HG02938 (cell line): ENCODE measurements at regions not wholly inside any gene's neighbourhood (a gene's known extent, or its start where the extent isn't known, plus 50 kb on each side); places are given as distances from the start of the nearest gene placed in this dataset.
"Not testable (repeated sequence)": the region's sequence is repeated elsewhere in the genome, so short reads cannot be mapped to it uniquely, and the experiment has no call there.

Experiments
- ATAC-seq: cut with Tn5 transposase; IDR thresholded peaks from one replicate; pipeline ENCODE4 v1.9.1; 2021; ENCODE audit warnings: mild to moderate bottlenecking, moderate library complexity; ENCODE audit not compliant: unreplicated experiment

DNA sequence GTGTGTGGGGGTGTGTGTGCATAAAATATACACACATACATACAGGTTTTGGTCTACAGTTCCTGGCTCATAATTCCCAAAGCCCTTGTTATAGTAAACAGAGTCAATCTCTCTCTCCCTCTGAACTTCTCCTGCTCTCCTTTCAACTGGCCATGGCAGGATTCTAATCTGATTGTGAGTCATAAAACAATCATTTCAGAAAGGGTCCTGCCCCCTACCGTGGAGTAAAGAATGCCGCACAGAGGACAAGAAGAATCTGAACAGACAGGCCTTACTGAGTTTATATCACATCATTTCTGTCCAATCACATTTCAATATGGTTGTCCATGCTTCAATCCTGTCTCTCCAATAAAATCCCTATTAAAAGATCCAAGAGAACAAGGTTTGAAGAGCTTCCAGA is 416.9 kb downstream of the FRK start:
- ATAC-seq, result no peak

GRCh38 chr6:115634887-115635286 is 425.8 kb downstream of the FRK start:
- no peak for ATAC-seq

DNA sequence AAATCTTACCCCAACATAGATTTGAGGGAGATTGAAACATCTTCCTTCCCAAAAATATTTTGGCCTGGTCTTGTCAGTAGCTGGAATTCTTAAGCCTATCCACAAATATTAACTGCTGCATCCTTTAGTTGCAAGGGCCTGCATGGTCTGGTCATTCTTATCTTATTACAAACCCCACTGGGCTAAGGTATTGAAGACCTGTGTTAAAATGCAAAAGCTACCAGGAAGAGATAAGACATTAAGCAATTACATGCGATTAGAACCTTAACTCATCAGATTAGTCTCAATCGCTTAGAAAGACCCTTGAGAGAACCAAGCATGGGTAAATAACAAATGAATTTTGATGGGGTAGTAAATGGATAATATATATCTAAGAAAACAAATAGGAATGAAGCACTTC is 426.6 kb downstream of the FRK start:
- no peak for ATAC-seq

- ATAC-seq, result no peak
Observed at GRCh38 chr6:115631028-115631427, 429.7 kb downstream of the FRK start.

- no peak for ATAC-seq
Observed at GRCh38 chr6:115630424-115631024, 430.2 kb downstream of the FRK start.

DNA sequence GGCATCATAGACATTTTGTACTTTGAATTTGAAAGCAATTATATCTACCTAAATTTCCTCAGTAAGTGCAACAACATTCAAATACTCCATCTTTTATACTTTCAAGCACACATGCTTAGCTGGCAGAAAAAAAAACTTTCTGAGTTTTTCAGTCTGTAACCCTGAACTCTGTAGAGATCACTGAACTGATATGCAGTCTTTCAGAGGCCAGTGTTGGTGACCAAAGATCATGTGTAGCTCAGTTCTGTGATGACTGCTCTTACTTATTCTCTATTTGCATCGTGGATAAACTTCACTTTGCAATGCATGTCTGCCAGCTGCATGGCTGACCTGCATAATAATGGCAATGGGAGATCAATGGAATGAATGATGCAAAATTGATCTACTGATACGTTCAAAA is 431.3 kb downstream of the FRK start:
- ATAC-seq, result no peak

DNA sequence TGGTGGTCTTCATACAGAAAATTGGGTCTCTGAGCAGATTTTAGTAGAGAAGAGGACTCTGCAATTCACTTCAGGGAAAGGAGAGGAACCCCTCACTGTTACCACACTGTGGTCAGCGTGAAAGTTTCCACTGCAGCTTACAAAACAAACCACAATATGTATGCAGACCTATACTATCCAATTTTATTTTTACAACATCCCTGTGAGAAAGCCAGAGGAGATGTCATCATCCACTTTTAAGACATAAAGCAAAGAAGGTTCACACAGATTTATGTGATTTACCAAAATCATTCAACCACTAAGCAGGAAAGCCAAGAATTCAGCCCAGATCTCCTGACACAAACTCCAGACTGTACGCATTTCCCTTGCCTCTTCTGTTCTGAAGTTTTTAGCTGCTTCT is 442.4 kb downstream of the FRK start:
- ATAC-seq, result no peak

DNA sequence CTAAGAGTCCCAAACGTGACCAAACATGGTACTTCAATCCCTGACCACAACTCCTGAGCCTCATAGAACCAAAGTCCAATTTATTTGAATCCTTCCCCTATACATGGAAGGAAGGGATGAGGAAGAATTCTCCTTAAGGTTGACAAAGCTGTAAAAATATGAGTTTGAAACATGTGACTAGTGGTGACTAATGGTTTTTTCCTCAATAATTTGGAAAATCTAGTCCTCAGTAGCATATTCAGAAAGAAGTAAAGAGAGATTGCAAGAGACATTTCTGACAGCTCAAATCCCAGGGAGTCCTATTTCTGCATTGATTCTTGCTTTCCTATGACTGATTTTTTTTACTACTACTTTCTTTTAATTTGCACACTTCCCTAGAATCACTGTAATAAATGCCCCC is 443.7 kb downstream of the FRK start:
- no peak for ATAC-seq

- ATAC-seq, result no peak
Observed at GRCh38 chr6:115613488-115613887, 447.2 kb downstream of the FRK start.

GRCh38 chr6:115612796-115613479 is 447.8 kb downstream of the FRK start:
- ATAC-seq, result no peak

GRCh38 chr6:115612216-115612615 is 448.5 kb downstream of the FRK start:
- ATAC-seq, result no peak

DNA sequence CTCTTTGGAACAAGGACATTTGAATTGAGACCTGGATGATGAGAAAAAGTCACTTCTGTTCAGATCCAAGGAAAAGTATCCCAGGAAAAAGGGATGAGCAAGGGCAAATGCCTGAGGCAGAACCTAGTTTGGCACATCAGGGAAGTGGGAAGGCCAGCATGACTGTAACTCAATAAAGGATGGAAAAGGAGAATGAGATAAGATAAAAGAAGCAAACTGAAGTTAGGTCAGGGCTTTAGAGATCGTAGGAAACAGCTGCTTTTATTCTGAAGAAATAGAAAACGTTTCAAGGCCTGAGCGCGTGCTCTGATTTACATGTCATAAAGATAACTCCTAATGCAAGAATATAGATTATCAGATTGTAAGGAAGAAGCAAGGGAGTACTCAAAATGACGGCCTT is 450.0 kb downstream of the FRK start:
- no peak for ATAC-seq

DNA sequence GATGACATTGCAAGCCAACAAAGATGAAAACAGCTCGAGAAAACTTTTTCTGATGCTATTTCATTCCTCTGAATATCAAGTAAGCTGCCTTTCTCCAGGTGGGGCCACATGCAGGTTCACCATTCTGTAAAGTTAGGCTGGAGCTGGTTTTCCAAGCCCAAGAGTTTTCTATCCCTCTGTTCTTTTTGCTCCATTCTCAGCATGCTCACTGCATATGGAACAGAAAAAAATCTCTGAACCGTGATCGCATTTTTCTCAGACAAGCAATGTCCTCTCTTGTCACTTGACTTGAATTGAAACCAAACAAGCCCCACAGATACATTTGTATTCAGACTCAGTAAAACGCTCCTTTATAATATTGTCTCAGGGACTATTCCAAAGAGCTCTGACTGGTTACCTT is 451.6 kb downstream of the FRK start:
- no peak for ATAC-seq

- no peak for ATAC-seq
Observed at GRCh38 chr6:115602466-115602865, 458.2 kb downstream of the FRK start.

DNA sequence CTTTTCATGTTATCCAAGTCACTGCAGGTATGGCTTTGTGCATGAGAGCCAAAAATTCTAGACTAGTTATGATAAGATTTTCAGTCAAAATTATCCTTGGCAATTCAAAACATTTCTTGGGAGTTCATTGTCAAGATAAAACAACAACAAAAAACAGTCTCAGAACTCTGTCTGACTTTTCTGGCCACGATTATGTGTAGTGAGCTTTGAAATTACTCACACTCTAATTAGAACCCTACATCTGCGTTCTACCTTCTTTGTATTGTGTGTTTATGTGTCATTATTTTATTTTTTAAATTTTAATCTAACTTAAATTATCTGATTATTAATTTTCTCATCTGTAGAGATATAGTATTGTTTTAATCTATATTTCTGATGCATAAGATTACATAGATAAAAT is 459.2 kb downstream of the FRK start:
- ATAC-seq, result no peak

GRCh38 chr6:115601064-115601463 is 459.6 kb downstream of the FRK start:
- ATAC-seq, result no peak

- ATAC-seq, result no peak
Observed at GRCh38 chr6:115594891-115595290, 465.8 kb downstream of the FRK start.

GRCh38 chr6:115592025-115592424 is 468.7 kb downstream of the FRK start:
- ATAC-seq, result no peak

DNA sequence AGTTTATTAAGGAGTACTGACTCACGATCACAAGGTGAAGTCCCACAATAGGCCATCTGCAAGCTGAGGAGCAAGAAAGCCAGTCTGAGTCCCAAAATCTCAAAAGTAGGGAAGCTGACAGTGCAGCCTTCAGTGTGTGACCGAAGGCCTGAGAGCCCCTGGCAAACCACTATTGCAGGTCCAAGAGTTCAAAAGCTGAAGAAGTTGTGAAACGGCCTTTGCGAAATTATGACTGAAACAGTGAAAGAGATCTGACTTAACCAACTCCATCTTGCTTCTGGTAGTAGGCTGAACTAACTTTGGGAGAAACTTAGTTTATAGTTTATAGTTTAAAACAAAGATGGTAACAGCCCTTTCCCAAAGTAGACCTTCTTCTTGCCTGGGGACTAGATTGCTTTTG is 471.6 kb downstream of the FRK start:
- ATAC-seq, result not testable (repeated sequence)

DNA sequence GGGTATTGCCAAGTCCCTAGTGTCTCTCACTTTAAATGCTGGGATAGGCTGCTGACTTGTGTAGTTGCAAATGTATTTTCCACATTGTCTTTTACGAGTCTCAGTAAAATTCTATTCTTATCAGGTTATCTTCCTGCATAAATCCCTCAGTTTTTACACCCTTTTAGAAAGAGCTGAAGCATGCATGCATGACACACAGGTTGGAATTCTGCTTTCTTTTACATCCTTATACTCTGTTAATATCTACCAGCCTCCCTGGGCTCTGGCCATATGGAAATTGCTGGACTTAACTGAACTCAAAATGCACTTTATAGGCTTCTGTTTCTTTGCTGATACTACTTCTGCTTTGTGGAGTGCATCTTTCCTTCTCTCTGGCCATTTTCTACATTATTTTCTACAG is 477.4 kb downstream of the FRK start:
- no peak for ATAC-seq

DNA sequence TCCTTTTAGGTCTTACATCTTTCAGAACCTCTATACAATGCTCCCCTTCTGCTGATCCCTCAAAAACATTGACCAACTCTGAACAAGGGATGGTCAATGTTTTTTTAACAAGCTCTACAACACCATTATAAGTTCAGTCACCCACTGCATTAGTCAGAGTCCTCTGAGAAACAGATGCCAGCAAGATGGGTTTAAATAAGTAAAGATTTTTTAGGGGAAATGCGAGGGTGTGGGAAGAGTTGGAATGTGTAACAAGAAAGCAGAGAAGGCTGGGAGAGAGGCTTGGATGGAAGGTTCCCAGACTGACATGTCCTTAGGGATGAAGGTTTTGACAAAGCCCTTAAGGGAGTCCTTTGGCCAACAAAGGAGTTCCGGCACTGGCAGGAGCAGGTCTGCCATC is 478.3 kb downstream of the FRK start:
- no peak for ATAC-seq

- ATAC-seq, result not testable (repeated sequence)
Observed at GRCh38 chr6:115579565-115579964, 481.1 kb downstream of the FRK start.

- no peak for ATAC-seq
Observed at GRCh38 chr6:115577270-115577669, 483.4 kb downstream of the FRK start.
